Kidney glomerular epithelial cell (primary cell): ENCODE measurements at regions not wholly inside any gene's neighbourhood (a gene's known extent, or its start where the extent isn't known, plus 50 kb on each side); places are given as distances from the start of the nearest gene placed in this dataset.
"Not testable (repeated sequence)": the region's sequence is repeated elsewhere in the genome, so short reads cannot be mapped to it uniquely, and the experiment has no call there.

Source experiments
- DNase-seq: peaks from one replicate; lab custom pipeline; 2025; lab: John Stamatoyannopoulos, UW

DNA sequence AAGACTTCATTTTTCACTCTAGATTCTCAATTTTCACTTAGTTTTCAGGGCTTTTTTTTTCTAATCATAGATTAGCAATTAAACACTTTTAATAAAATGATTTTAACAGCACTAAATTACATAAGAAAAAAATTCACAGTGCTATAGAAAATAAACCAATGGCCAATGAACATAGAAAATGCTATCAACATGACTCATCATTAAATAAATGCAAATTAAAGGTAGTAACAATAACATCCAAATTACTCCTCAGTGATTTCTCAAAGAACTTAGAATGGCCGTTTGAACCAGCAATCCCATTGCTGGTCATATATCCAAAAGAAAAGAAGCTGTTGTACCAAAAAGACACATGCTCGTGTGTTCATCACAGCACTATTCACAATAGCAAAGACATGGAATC is 1058.9 kb downstream of the UQCRFS1 start:
- DNase-seq: no peak

DNA sequence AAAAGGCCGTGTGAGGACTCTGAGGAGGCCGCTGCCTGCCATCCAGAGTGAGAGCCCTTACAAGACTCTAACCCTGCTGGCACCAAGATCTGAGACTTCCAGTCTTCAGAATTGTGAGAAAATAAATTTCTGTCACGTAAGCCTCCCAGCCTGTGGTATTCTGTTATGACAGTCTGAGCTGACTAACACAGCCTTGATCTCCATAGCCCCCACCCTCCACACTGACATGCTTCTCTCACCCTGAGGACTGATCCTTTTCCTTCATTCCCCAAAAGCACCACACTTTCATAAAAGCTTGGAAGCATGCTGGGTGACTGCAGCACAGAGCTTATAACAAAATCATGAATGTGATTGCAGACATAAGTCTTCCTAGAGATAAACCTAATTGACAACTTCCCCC is 1059.8 kb downstream of the UQCRFS1 start:
- DNase-seq: no peak

GRCh38 chr19:28152195-28152594 is 1060.8 kb downstream of the UQCRFS1 start:
- no peak for DNase-seq

DNA sequence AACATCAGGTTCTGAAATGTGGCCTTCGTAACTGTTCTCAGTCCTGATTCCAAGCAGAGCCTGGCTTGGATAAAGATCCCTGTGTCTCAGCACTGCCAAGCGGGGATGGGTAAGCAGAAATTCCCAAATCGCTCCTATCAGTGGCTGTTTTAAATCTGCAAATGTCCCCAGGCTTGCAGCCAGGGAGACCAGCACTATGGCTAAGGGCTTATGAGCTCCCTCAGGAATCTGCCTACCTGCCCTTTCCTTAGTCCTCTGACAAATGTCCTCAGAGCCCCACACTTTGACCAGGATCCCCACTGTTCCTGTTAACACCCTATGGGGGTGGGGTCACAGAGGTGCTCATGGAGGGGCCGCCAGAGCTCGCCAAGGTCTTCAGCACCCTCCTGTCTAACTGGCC is 1062.8 kb downstream of the UQCRFS1 start:
- DNase-seq: no peak

- no peak for DNase-seq
Measured at GRCh38 chr19:28148554-28148953, 1064.4 kb downstream of the UQCRFS1 start.

DNA sequence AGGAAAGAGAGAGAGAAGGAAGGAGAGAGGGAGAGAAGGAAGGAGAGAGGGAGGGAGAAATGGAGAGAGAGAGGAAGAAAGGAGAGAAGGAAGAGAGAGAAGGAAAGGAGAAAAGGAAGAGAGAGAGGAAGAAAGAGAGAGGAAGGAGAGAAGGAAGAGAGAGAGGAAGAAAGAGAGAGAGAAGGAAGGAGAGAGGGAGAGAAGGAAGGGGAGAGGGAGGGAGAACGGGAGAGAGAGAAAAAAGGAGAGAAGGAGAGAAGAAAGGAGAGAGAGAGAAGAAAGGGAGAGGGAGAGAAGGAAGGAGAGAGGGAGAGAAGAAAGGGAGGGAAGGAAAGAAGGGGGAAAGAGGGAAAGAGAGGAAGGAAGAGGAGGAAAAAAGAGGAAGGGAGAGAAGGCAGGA is 1070.7 kb downstream of the UQCRFS1 start:
- no peak for DNase-seq

GRCh38 chr19:28140201-28140600 is 1072.8 kb downstream of the UQCRFS1 start:
- DNase-seq: no peak

DNA sequence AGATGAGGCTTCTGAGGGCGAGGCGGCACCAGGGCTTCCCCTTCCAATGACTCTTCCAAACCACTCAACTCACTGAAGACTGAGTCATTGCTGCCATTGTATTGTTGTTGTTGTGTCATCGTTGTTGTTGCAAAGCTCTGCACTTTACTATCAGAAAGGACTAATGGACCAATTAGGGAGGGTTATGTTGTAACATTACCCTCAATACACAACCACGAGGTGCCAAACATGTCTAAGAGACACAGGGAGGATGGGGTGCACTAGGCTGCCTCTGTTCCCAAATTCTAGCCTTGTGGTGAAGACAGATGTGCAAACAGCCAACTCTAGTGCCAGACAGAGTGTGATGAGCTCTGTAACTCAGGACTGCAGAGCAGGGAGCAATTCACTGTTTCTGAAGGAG is 1075.2 kb downstream of the UQCRFS1 start:
- DNase-seq: no peak

- no peak for DNase-seq
Measured at GRCh38 chr19:28136796-28137195, 1076.2 kb downstream of the UQCRFS1 start.

DNA sequence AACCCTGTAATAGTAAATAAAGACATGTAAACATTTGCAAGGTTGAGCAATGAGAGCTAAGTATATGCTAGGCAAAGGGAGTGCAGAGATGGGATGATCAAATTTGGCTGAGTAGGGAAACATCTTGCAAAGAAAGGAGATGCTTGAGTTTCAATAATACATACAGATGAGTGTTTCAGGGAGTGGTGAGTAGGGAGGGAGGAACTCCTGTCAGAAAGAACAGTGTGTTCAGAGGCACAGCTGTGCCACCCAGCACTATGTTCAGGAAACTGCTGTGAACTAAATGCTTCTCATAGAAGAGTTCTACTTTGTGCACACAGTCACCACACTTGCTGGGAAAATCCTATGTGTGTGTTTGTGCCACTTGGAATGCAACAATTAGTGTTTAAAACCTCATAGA is 1077.1 kb downstream of the UQCRFS1 start:
- no peak for DNase-seq

- no peak for DNase-seq
Measured at GRCh38 chr19:28134311-28134710, 1078.6 kb downstream of the UQCRFS1 start.

- DNase-seq: not testable (repeated sequence)
Measured at GRCh38 chr19:28130881-28131280, 1082.1 kb downstream of the UQCRFS1 start.

- DNase-seq: no peak
Measured at GRCh38 chr19:28130066-28130511, 1082.9 kb downstream of the UQCRFS1 start.

GRCh38 chr19:28128341-28128740 is 1084.6 kb downstream of the UQCRFS1 start:
- DNase-seq: no peak

- DNase-seq: no peak
Measured at GRCh38 chr19:28126135-28126898, 1086.6 kb downstream of the UQCRFS1 start.

DNA sequence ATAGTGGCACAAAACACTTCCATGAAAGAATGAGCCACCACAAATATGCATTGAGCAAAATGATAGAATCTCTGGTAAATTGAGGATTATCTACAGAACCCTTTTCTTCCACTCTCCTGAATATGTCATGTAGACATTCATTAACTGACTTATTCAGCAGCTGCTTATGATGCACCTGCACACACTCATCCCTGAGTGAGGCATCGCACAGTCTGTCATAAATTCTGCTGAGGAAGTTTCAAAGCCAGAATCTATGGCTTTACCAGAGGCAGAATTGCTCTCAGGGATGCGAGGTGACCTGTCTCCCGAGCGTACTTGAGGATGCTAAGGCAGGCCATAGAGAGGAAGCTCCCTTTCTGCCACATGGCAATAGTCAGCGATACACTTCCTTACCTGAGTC is 1090.2 kb downstream of the UQCRFS1 start:
- DNase-seq: no peak

DNA sequence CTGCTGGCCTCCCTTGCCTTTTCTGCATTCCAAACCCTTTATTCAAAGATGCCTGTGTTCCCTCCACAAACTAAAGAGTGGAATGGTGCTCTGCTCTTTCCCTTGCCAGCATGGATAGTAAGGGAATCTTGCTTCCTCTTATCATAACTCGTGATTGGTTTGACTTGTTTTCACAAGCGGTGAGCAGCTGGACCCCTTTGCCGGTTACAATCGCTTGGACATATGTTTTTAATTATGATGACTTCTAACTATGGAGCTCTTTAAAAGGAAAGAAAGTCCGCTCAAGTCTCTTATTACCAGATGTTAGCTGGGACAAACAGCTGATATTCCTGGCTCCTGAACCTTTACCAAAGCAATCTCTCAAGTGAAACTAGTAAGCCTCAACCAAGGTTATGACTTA is 1094.7 kb downstream of the UQCRFS1 start:
- DNase-seq: no peak

GRCh38 chr19:28117143-28117542 is 1095.8 kb downstream of the UQCRFS1 start:
- DNase-seq: no peak

DNA sequence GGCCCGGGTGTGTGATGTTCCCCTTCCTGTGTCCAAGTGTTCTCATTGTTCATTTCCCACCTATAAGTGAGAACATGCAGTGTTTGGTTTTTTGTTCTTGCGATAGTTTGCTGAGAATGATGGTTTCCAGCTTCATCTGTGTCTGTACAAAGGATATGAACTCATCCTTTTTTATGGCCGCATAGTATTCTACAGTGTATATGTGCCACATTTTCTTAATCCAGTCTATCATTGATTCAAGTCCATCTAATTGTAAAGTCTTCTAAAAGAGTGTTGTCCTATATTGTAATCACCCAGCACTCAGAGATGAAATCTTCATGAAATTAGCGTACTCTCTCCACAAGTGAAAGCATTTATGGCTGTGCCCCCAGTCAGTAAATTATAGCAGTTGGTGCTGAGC is 1096.6 kb downstream of the UQCRFS1 start:
- not testable (repeated sequence) for DNase-seq

DNA sequence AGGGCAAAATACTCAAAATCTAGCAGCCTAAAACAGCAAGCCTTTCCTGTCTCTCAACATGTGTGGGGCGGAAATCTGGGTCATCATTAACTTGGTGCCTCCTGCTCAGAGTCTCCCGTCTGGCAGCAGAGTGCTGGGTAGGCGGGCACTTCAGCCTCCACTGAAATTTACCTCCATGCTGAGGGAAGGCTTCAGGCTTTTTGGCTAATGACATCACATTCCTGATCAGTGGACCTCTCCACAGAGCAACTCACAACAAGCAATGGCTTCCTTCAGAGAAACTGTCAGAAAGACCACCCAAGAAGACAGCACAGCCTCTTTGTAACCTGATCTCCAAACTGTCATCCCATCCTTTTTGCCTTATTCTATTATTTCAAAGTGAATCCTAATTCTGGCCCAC is 1109.0 kb downstream of the UQCRFS1 start:
- DNase-seq: no peak

DNA sequence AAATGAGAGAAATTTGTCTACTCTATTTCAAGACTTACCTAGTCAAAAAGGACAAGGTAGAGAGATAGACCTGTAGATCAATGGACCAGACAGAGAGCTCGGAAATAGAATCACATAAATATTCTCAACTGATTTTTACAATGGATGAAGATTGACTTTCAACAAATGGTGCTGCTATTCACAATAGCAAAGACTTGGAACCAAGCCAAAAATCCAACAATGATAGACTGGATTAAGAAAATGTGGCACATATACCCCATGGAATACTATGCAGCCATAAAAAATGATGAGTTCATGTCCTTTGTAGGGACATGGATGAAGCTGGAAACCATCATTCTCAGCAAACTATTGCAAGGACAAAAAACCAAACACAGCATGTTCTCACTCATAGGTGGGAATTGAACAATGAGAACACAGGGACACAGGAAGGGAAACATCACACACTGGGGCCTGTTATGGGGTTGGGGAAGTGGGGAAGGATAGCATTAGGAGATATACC is 1128.2 kb downstream of the UQCRFS1 start:
- DNase-seq: not testable (repeated sequence)

DNA sequence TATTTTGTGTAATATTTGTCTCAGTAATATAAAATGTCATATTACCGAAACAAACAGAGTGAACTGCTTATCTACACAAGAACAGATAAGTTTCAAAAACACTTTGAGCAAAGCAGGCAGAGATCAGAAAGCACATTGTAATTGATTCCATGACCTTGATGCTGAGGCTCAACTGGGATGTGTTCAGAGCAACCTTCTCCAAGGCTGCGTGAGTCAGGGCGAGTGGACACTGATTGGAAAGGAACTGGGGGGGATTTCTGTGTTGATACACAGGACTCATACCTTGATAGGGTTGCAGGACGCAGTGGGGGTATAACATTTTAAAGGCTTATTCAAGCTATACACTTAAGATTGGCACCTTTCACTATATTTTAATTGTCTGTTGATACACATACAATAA is 1136.3 kb downstream of the UQCRFS1 start:
- DNase-seq: no peak

DNA sequence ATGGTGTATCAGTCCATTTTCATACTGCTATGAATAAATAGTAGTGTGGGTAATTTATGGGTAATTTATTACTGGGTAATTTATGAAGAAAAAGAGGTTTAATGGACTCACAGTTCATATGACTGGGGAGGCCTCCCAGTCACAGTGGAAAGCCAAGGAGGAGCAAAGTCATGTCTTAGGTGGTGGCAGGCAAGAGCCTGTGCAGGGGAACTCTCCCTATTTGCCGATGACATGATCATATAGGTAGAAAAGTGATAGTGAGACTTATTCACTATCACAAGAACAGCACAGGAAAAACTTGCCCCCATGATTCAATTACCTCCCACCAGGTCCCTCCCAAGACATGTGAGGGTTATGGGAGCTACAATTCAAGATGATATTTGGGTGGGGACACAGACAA is 1137.7 kb downstream of the UQCRFS1 start:
- DNase-seq: no peak

GRCh38 chr19:28074773-28075172 is 1138.2 kb downstream of the UQCRFS1 start:
- peak; percentile 32 for DNase-seq
